Ovary (tissue), 3 donors: ENCODE measurements at regions not wholly inside any gene's neighbourhood (a gene's known extent, or its start where the extent isn't known, plus 50 kb on each side); places are given as distances from the start of the nearest gene placed in this dataset.

Experiments
- EP300 ChIP-seq: sonication (generic); formaldehyde crosslinking; IDR thresholded peaks from one replicate; pipeline ENCODE4 v1.6.1; 2017; ENCODE audit warnings: antibody characterized with exemption
- TF ChIP-seq, protein P1 (sequence below), 3 donors: fragments of 450-650 bp in 2 of 3; fragments of 200-600 bp in 1 of 3; IDR thresholded peaks; one replicate each; pipeline versions ENCODE4 v1.5.1 to v1.8.0; 2016 to 2022; ENCODE audit warnings: antibody characterized with exemption in 3 of 3, mild to moderate bottlenecking in 1 of 3
- donor health status: DM: no; HTN: no; CAD: no.

- TF ChIP-seq EP300 = no peak
- TF ChIP-seq, protein P1, sequence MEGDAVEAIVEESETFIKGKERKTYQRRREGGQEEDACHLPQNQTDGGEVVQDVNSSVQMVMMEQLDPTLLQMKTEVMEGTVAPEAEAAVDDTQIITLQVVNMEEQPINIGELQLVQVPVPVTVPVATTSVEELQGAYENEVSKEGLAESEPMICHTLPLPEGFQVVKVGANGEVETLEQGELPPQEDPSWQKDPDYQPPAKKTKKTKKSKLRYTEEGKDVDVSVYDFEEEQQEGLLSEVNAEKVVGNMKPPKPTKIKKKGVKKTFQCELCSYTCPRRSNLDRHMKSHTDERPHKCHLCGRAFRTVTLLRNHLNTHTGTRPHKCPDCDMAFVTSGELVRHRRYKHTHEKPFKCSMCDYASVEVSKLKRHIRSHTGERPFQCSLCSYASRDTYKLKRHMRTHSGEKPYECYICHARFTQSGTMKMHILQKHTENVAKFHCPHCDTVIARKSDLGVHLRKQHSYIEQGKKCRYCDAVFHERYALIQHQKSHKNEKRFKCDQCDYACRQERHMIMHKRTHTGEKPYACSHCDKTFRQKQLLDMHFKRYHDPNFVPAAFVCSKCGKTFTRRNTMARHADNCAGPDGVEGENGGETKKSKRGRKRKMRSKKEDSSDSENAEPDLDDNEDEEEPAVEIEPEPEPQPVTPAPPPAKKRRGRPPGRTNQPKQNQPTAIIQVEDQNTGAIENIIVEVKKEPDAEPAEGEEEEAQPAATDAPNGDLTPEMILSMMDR (IDR thresholded peaks at IDR 0.05) = no peak
Measured at GRCh38 chr6:12394170-12394569, 104.0 kb downstream of the EDN1 start.
